Natural killer cell (primary cell): ENCODE measurements at regions not wholly inside any gene's neighbourhood (a gene's known extent, or its start where the extent isn't known, plus 50 kb on each side); places are given as distances from the start of the nearest gene placed in this dataset.

ENCODE experiments used
- ATAC-seq, 3 donors: fragments of 150-1000 bp in 2 of 3; fragments of 200-7000 bp in 1 of 3; cut with Tn5 transposase; 1 replicate in 1 of 3; 2 replicates in 2 of 3; pipeline ENCODE4 v1.10.0; 2021; ENCODE audit warnings: mild to moderate bottlenecking in 2 of 3, moderate library complexity in 2 of 3
- DNase-seq, 2 donors: peaks; one replicate each; pipeline versions ENCODE4 v3.0.0 to v3.0.0-alpha.2; 2013 to 2021; ENCODE audit warnings: mixed read lengths in 1 of 2
- H3K27ac ChIP-seq: one replicate; pipeline ENCODE4 v1.5.1; 2013; ENCODE audit warnings: mild to moderate bottlenecking, low read length
- H3K27me3 ChIP-seq: one replicate; pipeline ENCODE4 v1.6.1; 2013; ENCODE audit warnings: low read length; ENCODE audit not compliant: control insufficient read depth, insufficient read depth
- H3K36me3 ChIP-seq: one replicate; pipeline ENCODE4 v1.6.1; 2013; ENCODE audit warnings: low read length; ENCODE audit not compliant: control insufficient read depth, insufficient read depth
- H3K4me1 ChIP-seq: one replicate; pipeline ENCODE4 v1.6.1; 2013; ENCODE audit warnings: low read length; ENCODE audit not compliant: control insufficient read depth, insufficient read depth
- H3K4me3 ChIP-seq: one replicate; pipeline ENCODE4 v1.5.1; 2013; ENCODE audit warnings: low read length
- H3K9me3 ChIP-seq: one replicate; pipeline ENCODE4 v1.6.1; 2013; ENCODE audit warnings: low read length; ENCODE audit not compliant: control insufficient read depth, insufficient read depth
- H3K27ac Mint-ChIP-seq, 2 donors: one replicate each; pipeline ENCODE4 v1.8.0; 2022; ENCODE audit warnings: mild to moderate bottlenecking in 2 of 2, mixed read lengths in 2 of 2, moderate library complexity in 1 of 2
- H3K27me3 Mint-ChIP-seq, 2 donors: one replicate each; pipeline ENCODE4 v1.8.0; 2022; ENCODE audit warnings: low read depth in 2 of 2, mixed read lengths in 2 of 2
- H3K36me3 Mint-ChIP-seq: one replicate; pipeline ENCODE4 v1.8.0; 2022; ENCODE audit warnings: mixed read lengths
- H3K4me1 Mint-ChIP-seq, 2 donors: one replicate each; pipeline ENCODE4 v1.8.0; 2022; ENCODE audit warnings: mixed read lengths in 2 of 2
- H3K4me3 Mint-ChIP-seq: one replicate; pipeline ENCODE4 v1.8.0; 2022; ENCODE audit warnings: mild to moderate bottlenecking, moderate library complexity, mixed read lengths
- H3K9me3 Mint-ChIP-seq, 2 donors: one replicate each; pipeline ENCODE4 v1.8.0; 2022; ENCODE audit warnings: mixed read lengths in 2 of 2
- WGBS: methylation state at CpG from one replicate; pipeline ENCODE4 v1.1.7; 2013; ENCODE audit warnings: missing lambda C conversion rate; ENCODE audit not compliant: insufficient coverage; 5-methylcytosine and 5-hydroxymethylcytosine counted together
- intact Hi-C: fragments of 100-400 bp; cut with micrococcal nuclease; formaldehyde crosslinking; loops from one replicate; pipeline ENCODE4 v1.14.2; 2022
- TF ChIP-seq, protein P1 (sequence below): fragments of 200-600 bp; IDR thresholded peaks from one replicate; pipeline ENCODE4 v1.8.0; 2022; ENCODE audit warnings: antibody characterized with exemption

DNA sequence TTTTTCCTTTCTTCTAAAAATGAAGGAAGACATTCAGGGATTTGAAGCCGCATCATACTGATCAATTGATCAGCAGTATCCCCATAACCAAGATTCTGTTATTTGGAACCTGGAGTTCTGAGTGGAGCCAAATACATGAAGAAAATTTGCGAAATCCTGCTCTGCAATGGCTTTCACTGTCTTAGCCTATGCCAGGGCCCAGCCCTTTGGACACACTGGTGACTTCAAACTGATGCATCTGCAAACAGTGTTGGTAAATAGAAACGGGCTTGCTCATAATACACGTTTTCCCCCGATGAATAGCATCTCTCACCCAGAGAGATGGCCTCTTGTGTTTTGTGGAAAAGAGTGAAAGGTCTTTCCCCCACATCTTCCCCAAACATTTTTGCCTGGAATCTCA lies 87.6 kb upstream of the TOX3 start:
- TF ChIP-seq, protein P1, sequence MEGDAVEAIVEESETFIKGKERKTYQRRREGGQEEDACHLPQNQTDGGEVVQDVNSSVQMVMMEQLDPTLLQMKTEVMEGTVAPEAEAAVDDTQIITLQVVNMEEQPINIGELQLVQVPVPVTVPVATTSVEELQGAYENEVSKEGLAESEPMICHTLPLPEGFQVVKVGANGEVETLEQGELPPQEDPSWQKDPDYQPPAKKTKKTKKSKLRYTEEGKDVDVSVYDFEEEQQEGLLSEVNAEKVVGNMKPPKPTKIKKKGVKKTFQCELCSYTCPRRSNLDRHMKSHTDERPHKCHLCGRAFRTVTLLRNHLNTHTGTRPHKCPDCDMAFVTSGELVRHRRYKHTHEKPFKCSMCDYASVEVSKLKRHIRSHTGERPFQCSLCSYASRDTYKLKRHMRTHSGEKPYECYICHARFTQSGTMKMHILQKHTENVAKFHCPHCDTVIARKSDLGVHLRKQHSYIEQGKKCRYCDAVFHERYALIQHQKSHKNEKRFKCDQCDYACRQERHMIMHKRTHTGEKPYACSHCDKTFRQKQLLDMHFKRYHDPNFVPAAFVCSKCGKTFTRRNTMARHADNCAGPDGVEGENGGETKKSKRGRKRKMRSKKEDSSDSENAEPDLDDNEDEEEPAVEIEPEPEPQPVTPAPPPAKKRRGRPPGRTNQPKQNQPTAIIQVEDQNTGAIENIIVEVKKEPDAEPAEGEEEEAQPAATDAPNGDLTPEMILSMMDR = no peak
- Mint-ChIP-seq H3K9me3 (peaks cover 11 to 18% of the 10 kb centered on the region in 2 donors), H3K27ac (no peak overlapping the region), H3K4me1 (no peaks in the 10 kb centered on the region), H3K36me3 (no peaks in the 10 kb centered on the region), H3K4me3 (no peak overlapping the region), H3K27me3 (no peaks in the 10 kb centered on the region)
- DNase-seq (no peak), ATAC-seq (no peak)
- intact Hi-C loops = no loop called here
- Histone ChIP-seq H3K27me3 (no peaks in the 10 kb centered on the region), H3K4me3 (no peak overlapping the region), H3K36me3 (no peaks in the 10 kb centered on the region), H3K9me3 (no peaks in the 10 kb centered on the region), H3K27ac (no peak overlapping the region), H3K4me1 (no peaks in the 10 kb centered on the region)
- WGBS = 94% methylated on average over 4 of the region's 5 CpGs

DNA sequence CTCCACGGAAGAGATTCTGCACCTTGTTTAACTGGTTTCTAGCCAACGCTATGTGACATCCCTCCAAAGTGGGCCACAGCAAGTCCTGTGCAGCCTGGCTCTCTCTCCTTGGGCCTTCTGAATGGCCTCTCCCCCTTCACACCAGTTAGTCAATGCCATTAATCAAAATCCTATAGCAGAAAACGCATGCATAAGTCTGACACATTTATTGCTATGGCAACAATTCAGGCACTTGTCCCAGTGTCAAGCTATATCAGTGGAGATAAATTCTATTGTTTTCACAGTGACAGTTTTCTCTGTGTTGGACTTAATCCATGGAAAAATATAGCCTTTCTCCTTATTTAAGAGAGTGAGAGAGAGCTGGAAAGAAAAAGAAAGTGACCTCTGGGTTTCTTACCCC lies 87.2 kb upstream of the TOX3 start:
- Histone ChIP-seq H3K4me3 (no peak overlapping the region), H3K27ac (no peak overlapping the region), H3K36me3 (no peaks in the 10 kb centered on the region), H3K27me3 (no peaks in the 10 kb centered on the region), H3K4me1 (no peaks in the 10 kb centered on the region), H3K9me3 (no peaks in the 10 kb centered on the region)
- H3K4me3 Mint-ChIP-seq = no peak overlapping the region
- WGBS = 83% methylated on average over 2 of the region's 3 CpGs
- DNase-seq (no peak), ATAC-seq (no peak)
- H3K4me1 Mint-ChIP-seq = no peaks in the 10 kb centered on the region
- peaks cover 11 to 17% of the 10 kb centered on the region in 2 donors for H3K9me3 Mint-ChIP-seq
- intact Hi-C loops = no loop called here
- H3K36me3 Mint-ChIP-seq = no peaks in the 10 kb centered on the region
- no peak overlapping the region for H3K27ac Mint-ChIP-seq
- no peaks in the 10 kb centered on the region for H3K27me3 Mint-ChIP-seq
- TF ChIP-seq, protein P1 = no peak

DNA sequence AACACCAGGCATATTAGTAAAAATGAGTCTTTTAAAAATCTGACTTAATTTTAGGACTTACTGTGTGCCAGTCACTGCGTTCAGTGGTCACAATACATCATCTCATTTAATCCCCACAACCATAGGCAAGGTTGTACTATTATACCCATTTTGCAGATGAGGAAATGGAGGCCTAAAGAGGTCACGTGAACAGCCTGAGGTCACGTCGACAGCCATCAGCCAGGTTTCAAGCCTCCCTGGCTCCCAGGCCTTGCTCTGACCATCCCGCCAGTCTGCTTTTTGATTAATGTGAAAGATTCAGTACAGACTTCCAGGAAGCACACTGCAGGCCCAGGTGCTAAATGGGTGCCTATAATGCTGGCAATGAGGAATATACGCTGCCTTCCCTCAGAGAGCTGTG lies 86.3 kb upstream of the TOX3 start:
- intact Hi-C loops = no loop called here
- Mint-ChIP-seq H3K4me3 (no peak overlapping the region), H3K36me3 (no peaks in the 10 kb centered on the region), H3K4me1 (no peaks in the 10 kb centered on the region), H3K27me3 (peaks cover 0 to 2% of the 10 kb centered on the region in 2 donors), H3K27ac (no peak overlapping the region), H3K9me3 (peaks cover 14% of the 10 kb centered on the region in 2 donors)
- DNase-seq = no peak
- TF ChIP-seq, protein P1 = no peak
- no peaks in the 10 kb centered on the region for H3K4me1 ChIP-seq
- H3K27ac ChIP-seq = no peak overlapping the region
- H3K4me3 ChIP-seq = no peak overlapping the region
- WGBS = 88% methylated on average over 5 of the region's 6 CpGs
- no peaks in the 10 kb centered on the region for H3K27me3 ChIP-seq
- H3K36me3 ChIP-seq = no peaks in the 10 kb centered on the region
- no peak for ATAC-seq
- no peaks in the 10 kb centered on the region for H3K9me3 ChIP-seq

DNA sequence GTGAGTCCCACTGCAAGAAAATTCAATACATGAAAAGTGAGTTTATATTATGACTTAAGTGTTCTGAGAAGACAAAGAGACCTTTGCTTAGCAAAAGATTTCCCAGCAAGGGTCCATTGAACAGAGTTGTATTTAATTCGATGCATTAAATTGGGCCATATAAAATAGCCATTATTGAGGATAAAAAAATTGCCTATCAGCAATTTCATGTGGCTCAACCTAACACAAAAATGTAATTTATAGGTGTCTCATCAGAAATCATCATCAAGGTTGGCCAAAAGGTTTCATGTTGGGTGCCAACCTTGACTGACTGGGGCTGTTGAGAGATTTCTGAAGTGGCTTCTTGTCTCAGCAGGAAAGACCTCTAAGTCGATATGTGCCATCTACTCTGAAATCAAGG lies 84.8 kb upstream of the TOX3 start:
- peaks cover 0 to 2% of the 10 kb centered on the region in 2 donors for H3K27me3 Mint-ChIP-seq
- ATAC-seq (no peak), DNase-seq (no peak)
- Histone ChIP-seq H3K27ac (no peak overlapping the region), H3K27me3 (no peaks in the 10 kb centered on the region), H3K36me3 (no peaks in the 10 kb centered on the region), H3K9me3 (no peaks in the 10 kb centered on the region), H3K4me3 (no peak overlapping the region), H3K4me1 (no peaks in the 10 kb centered on the region)
- TF ChIP-seq, protein P1 = no peak
- H3K4me1 Mint-ChIP-seq = no peaks in the 10 kb centered on the region
- no peak overlapping the region for H3K4me3 Mint-ChIP-seq
- WGBS = 90% methylated on average over 2 of the region's 2 CpGs
- no peak overlapping the region for H3K27ac Mint-ChIP-seq
- no peaks in the 10 kb centered on the region for H3K36me3 Mint-ChIP-seq
- H3K9me3 Mint-ChIP-seq = peaks cover 7 to 14% of the 10 kb centered on the region in 2 donors
- intact Hi-C loops = no loop called here
